CD4-positive, alpha-beta T cell treated with Interleukin-10 for 1 hour (primary cell): ENCODE measurements at regions not wholly inside any gene's neighbourhood (a gene's known extent, or its start where the extent isn't known, plus 50 kb on each side); places are given as distances from the start of the nearest gene placed in this dataset.

Experiments
- DNase-seq: peaks from one replicate; pipeline ENCODE4 v3.0.0-alpha.2; 2020

- DNase-seq = no peak
Observed at GRCh38 chr7:32263611-32264010, 193.4 kb upstream of the PDE1C start.

DNA sequence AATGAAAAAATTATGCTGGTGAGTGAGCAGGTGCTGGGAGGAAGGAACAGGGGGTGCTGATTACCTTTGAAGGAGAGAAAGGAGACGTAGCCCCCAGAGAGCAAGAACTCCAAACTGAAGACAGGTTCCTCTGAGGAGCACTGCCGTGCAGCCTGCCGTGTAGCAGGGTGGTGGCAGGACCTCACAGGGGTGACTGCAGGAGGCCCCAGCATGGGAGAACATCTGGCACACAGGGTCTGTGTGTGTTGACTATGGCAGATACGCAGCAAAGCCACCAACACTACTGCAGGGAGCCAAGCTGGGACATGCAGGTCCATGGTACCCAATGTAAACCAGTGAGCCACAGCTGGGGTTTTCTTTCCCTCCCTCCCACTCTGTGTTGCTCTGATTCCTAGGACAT, 192.1 kb upstream of the PDE1C start:
- DNase-seq = no peak

GRCh38 chr7:32259931-32260596, 189.9 kb upstream of the PDE1C start:
- no peak for DNase-seq

- no peak for DNase-seq
Observed at GRCh38 chr7:32258265-32258664, 188.1 kb upstream of the PDE1C start.

GRCh38 chr7:32257621-32258020, 187.4 kb upstream of the PDE1C start:
- DNase-seq = no peak

- DNase-seq = no peak
Observed at GRCh38 chr7:32256811-32257210, 186.6 kb upstream of the PDE1C start.

GRCh38 chr7:32256376-32256775, 186.2 kb upstream of the PDE1C start:
- no peak for DNase-seq

DNA sequence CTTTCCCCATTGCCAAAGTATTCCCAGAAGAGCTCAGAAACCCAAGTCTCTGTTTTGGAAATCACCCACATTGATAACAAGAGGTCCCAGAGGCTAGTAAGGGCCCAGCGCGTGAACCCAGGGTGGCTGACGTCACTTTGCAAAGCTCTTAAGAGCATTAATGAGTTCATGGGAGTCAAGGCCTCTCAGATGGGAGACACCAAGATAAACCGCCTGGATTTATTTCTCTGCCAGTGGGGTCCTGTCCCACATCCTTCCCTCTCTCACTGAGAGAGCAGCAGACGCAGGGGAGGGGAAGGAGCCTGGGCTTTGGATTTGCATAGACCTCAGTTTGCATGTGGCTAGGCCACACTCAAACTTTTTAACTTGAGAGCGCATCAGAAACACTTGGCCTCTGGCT, 184.8 kb upstream of the PDE1C start:
- no peak for DNase-seq

DNA sequence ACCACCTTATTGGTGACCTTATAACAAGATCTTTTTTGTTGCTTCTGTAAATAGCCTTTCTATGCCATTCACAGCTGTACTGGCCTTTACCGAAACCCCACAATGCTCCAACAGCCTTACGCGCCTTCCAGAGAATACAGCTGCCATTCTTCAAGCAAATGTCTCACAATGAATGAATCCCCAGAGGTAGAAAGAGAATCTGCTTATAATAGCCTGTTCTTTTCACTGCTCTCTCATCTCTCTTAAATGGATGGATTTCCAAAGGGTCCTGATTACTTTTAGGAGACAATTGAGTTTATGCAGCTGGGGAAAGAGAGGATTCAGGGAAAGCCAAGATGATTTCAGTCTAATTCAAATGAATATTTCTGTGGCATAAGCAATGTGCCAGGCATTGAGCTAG, 183.1 kb upstream of the PDE1C start:
- no peak for DNase-seq

GRCh38 chr7:32251659-32252058, 181.5 kb upstream of the PDE1C start:
- DNase-seq = no peak

DNA sequence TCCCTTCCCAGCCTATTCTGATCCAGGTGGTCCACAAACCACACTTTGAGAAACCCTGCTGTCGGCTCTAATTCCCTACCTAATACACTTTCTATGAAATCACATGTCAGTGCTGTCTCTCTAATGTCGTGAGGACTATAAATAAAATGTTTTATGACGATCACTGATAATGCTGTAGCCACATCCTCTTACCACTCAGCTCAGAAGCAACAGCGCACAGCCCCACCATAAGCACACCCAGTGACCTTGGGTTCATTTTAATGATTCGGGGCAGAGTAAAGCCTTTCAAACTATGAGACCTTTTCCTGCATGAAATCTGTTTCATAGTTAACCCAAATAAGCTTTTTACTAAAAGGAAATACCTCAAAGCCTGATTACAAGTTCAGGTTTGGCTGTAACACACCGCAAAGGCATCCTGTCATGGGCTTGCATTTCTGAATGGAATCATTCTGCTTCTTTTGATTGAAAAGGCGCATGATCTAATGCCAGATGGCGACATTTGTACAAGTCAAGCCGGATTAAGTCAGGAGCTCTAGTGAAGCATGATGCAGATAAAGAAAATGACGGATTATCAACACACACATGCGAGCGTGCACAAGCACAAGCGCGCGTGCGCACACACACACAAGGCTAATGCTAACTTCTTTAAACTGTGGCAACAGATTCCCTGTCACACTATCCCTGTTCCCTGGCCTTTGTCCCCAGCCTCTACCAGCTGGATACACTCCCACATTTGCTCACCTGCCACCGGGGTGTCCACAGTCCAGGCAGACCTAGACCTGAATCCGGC, 180.5 kb upstream of the PDE1C start:
- no peak for DNase-seq

DNA sequence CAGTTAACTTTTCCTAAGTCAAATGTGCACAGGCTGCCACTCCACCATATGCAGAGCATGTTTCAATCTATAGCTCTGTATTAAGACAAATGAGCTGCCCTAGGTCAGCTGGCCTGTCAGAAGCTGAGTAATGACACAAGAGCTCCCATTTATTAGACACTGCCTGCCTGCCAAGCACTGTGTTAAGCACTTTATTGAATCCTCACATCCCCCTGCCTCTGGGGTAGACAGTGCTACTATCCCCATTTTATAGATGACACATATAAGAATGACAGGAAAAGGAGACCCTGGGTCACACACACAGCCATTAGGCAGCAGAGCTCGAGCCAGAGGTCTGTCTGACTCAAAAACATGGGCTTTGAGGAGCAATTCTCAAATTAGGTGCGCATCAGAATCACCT, 179.8 kb upstream of the PDE1C start:
- DNase-seq = no peak

GRCh38 chr7:32248522-32248921, 178.3 kb upstream of the PDE1C start:
- no peak for DNase-seq

GRCh38 chr7:32244806-32245345, 174.7 kb upstream of the PDE1C start:
- no peak for DNase-seq

DNA sequence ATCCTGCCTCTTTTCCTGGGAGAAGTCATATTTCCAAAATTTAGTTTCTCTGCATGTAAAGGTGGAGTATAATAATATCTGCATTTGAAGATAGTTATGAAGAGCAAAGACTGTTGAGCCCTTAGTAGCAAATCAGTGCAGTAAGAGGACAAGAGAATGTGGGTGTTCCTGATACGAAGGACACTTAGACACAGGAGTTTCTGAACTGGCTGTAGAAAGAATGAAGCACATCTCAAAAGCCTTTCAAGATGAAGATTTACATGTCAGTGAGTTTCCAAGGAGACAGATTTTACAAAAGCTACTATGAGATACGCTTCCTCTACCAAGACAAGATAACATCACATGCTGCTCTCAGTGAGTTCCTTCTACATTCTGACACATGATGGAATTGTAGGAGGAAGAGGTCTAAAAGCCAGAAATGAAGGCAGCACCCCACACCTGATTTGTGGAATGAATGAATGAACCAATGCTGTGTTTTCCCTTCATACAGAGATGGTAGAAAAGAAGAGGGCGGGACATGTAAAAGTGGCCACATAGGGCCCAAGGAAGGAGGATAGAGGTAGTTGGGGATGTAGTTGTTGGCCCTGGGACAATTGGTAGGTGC, 173.6 kb upstream of the PDE1C start:
- no peak for DNase-seq

DNA sequence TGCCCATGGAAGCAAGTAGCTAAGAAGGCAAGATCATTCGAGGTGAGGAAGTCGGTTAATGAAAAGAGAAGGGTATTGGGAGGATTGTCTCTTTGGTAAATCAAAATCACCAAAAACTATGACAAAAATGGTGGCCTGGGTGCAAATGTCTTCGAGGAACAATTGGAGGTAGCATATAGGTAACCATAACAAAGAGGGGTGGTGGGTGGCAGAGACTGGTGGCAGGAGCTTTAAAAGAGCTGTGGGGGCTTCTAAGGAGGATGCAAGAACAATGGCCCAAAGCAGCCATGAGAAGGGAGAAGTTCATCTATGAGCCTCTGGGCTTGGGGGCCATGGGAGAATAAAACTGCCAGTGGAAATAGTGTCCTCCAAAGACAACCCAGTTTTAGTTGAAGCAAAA, 172.2 kb upstream of the PDE1C start:
- DNase-seq = no peak

DNA sequence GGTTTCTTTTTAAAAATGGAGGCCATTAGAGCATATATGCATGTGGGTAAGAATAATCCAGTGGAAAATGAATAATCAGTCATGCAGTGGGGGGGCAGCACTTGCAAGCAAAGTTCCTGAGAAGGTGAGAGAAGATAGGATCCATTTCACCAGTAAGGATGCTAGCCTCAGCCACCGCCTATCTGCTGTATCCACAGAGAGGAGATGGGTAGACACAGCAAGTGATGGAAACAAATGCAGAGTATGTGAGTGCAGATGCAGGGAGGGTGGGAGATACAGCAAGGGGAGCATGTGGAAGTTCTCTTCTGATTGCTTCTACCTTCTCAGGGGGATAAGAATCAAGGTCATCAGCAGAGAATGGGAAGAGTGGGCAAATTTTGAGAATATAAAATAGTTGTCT, 171.4 kb upstream of the PDE1C start:
- no peak for DNase-seq

GRCh38 chr7:32239764-32240163, 169.6 kb upstream of the PDE1C start:
- no peak for DNase-seq

DNA sequence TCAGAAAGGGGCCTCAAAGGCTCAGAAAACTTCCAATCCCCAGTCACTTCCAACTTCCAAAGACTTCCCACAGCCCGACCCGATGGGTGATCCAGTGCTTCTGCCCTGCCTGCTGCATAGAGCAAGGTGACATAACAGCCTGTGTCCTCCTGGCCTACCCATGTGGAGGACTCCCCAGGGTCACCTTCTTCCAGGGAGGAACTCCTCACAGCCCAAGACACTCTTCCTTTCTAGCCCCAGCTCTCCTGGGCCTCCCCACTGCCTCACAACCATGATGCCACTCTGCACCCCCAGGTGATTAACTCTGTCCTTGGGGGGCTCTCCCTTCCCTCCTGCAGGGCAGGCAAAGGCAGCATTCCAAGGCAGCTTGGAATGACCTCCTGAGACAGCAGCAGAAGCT, 158.4 kb upstream of the PDE1C start:
- no peak for DNase-seq

GRCh38 chr7:32227746-32228145, 157.5 kb upstream of the PDE1C start:
- no peak for DNase-seq

DNA sequence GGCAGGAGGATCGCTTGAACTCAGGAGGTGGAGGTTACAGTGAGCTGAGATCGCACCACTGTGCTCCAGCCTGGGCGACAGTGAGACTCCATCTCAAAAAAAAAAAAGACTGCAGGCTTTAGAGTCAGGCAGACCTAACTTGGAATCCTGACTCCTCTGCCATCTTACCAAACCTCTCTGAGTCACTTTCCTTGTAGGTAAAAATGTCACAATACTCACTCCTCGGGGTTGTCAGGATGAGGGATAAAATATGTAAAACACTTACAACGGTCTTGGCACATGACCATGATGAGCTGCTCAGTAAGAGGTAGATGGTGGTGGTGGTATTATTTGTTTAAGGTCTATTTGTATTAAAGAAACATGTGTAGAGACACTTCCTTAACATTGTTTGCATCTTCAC, 154.1 kb upstream of the PDE1C start:
- DNase-seq = no peak

DNA sequence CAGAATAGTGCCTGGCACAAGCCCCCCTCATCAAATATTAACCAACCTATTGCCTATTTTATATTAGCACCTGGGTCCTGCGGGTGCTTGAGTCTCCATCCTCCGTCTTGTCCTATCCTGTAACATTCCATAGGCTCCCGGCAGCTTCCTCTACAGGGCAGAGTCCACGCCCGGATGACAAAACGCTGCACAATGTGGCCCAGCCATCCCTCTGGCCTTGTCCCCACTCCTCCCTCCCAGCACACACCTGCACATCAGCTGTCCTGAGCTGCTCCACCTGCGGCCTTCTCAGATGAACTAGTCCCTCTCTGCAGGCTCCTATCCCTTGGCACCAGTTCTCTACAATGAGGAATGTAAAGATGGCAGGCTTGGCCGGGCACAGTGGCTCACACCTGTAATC, 153.5 kb upstream of the PDE1C start:
- DNase-seq = no peak

GRCh38 chr7:32223071-32223650, 153.0 kb upstream of the PDE1C start:
- DNase-seq = no peak
